ENCODE measurements at regions not wholly inside any gene's neighbourhood (a gene's known extent, or its start where the extent isn't known, plus 50 kb on each side); places are given as distances from the start of the nearest gene placed in this dataset.

GRCh38 chr6:71033890-71034289 lies 77.0 kb upstream of the B3GAT2 start:
- TF ChIP-seq EZH2 (IDR thresholded peaks at IDR 0.05) (no peak), POLR2AphosphoS5 (IDR thresholded peaks at IDR 0.05; ENCODE audit: borderline replicate concordance, low read depth, low read length) (no peak)
